Nephron (organoid): ENCODE measurements at regions not wholly inside any gene's neighbourhood (a gene's known extent, or its start where the extent isn't known, plus 50 kb on each side); places are given as distances from the start of the nearest gene placed in this dataset.

Experiments
- H3K27ac Mint-ChIP-seq, 3 experiments: 2 replicates each; pipeline ENCODE4 v1.8.0; 2020; ENCODE audit warnings: mixed read lengths in 3 of 3, mild to moderate bottlenecking in 2 of 3, moderate library complexity in 1 of 3
- H3K27me3 Mint-ChIP-seq: 2 replicates; pipeline ENCODE4 v1.8.0; 2021; ENCODE audit warnings: low read depth, mild to moderate bottlenecking, moderate library complexity, mixed read lengths
- H3K36me3 Mint-ChIP-seq: 2 replicates; pipeline ENCODE4 v1.8.0; 2020; ENCODE audit warnings: low read depth, mixed read lengths
- H3K4me1 Mint-ChIP-seq: 2 replicates; pipeline ENCODE4 v1.8.0; 2020; ENCODE audit warnings: mixed read lengths
- H3K4me3 Mint-ChIP-seq, 3 experiments: 2 replicates each; pipeline ENCODE4 v1.8.0; 2020; ENCODE audit warnings: mild to moderate bottlenecking in 3 of 3, mixed read lengths in 3 of 3, moderate library complexity in 2 of 3
- H3K9me3 Mint-ChIP-seq: 2 replicates; pipeline ENCODE4 v1.8.0; 2020; ENCODE audit warnings: mixed read lengths
- CTCF ChIP-seq, 3 experiments: fragments of 200-600 bp; sonication (generic); IDR thresholded peaks; one replicate each; pipeline ENCODE4 v1.5.0; 2021; ENCODE audit warnings: antibody characterized with exemption in 3 of 3; ENCODE audit not compliant: unreplicated experiment in 3 of 3

- Mint-ChIP-seq H3K4me3 (no peak overlapping the region), H3K9me3 (no peaks in the 10 kb centered on the region), H3K27me3 (no peaks in the 10 kb centered on the region), H3K4me1 (no peaks in the 10 kb centered on the region), H3K36me3 (no peaks in the 10 kb centered on the region), H3K27ac (no peak overlapping the region)
- TF ChIP-seq CTCF (IDR thresholded peaks at IDR 0.05; ENCODE audit: unreplicated experiment in 3 of 3): no peak
These were observed 276.0 kb downstream of the SKIDA1 start for GRCh38 chr10:21249435-21249834.

DNA sequence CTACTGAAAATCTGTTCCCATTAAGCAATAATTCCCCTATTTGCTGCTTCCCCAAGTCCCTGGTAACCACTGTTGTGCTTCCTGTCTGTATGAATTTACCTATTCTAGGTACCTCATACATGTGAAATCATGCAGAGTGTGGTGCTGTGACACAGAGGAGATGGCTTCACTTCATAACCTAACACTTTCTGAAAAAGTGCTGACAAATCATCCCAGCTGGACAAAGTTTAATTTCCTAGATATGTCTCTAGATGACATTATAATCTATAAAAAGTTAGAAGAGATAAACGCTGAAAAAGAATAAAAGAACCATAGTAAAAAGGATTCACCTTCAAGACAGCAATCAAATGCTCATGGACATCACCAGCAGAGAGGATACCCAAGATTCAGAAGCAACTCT is 277.9 kb downstream of the SKIDA1 start:
- Mint-ChIP-seq H3K4me3 (no peak overlapping the region), H3K9me3 (no peaks in the 10 kb centered on the region), H3K27me3 (no peaks in the 10 kb centered on the region), H3K27ac (no peak overlapping the region), H3K4me1 (no peaks in the 10 kb centered on the region), H3K36me3 (no peaks in the 10 kb centered on the region)
- no peak for TF ChIP-seq CTCF (IDR thresholded peaks at IDR 0.05; ENCODE audit: unreplicated experiment in 3 of 3)

DNA sequence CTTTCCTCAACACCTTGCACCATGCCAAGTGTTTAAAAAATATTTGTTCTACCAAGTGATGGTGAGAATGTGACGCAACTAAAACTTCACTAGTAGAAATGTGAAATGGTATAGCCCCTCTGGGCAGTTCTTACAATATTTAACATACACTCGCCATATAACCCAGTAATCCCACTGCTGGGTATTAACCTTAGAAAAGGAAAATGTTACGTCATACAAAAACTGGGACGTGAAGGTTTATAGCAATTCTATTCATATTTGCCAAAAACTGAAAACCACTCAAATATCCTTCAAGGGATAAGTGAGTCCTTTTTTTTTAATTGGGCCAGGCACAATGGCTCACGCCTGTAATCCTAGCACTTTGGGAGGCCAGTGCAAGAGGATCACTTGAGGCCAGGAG is 279.3 kb downstream of the SKIDA1 start:
- no peaks in the 10 kb centered on the region for H3K36me3 Mint-ChIP-seq
- no peaks in the 10 kb centered on the region for H3K9me3 Mint-ChIP-seq
- H3K27me3 Mint-ChIP-seq: no peaks in the 10 kb centered on the region
- no peak overlapping the region for H3K4me3 Mint-ChIP-seq
- H3K27ac Mint-ChIP-seq: no peak overlapping the region
- H3K4me1 Mint-ChIP-seq: peaks cover 2% of the 10 kb centered on the region
- no peak for TF ChIP-seq CTCF (IDR thresholded peaks at IDR 0.05; ENCODE audit: unreplicated experiment in 3 of 3)

DNA sequence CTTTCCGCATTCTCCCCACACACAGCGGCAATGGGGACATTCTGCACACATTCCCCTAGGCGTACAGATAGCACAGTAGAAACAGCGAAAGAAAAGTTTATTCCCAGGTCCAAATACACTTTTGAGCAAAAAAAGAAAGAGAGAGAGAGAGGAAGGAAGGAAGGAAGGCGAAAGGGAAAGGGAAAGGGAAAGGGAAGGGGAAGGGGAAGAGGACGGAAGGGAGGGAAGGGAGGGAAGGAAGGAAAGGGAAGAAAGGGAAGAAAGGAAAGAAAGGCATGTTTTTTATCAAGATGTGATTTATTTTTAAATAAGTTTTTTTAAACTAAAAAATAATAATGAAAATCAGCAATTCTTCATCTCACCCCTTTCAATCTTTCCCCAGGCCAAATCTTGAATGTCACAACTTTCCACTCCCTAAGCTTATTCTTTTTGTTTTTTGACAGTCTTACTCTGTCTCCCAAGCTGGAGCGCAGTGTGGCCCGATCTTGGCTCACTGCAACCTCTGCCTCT is 281.7 kb downstream of the SKIDA1 start:
- Mint-ChIP-seq H3K27ac (peak overlapping the region in 1 of 3 experiments; percentile 14), H3K4me3 (no peak overlapping the region), H3K9me3 (no peaks in the 10 kb centered on the region), H3K27me3 (peaks cover 3% of the 10 kb centered on the region), H3K36me3 (no peaks in the 10 kb centered on the region), H3K4me1 (peaks cover 9% of the 10 kb centered on the region)
- TF ChIP-seq CTCF (IDR thresholded peaks at IDR 0.05; ENCODE audit: unreplicated experiment in 3 of 3): no peak

DNA sequence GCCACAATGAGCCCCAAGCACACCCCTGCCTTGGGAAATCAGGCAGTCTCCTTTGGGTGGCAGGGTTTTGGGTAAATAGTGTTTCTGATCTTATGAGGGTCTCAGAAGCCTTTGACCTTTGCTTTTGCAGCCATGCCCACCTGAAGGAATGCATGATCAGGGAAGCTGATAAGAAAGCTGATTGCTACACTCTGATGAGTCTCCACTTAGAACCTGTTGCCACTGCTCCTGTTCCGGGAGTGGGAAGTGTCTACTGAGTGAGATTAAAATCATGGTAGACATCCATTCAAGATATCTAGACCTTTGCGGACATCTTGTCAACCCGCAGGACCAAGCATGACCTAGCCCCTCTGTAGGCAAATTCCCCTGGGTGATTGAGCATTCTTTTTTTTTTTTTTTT is 282.6 kb downstream of the SKIDA1 start:
- no peak for TF ChIP-seq CTCF (IDR thresholded peaks at IDR 0.05; ENCODE audit: unreplicated experiment in 3 of 3)
- no peak overlapping the region for H3K4me3 Mint-ChIP-seq
- H3K4me1 Mint-ChIP-seq: peaks cover 9% of the 10 kb centered on the region
- H3K27ac Mint-ChIP-seq: no peak overlapping the region
- H3K36me3 Mint-ChIP-seq: no peaks in the 10 kb centered on the region
- peaks cover 3% of the 10 kb centered on the region for H3K27me3 Mint-ChIP-seq
- H3K9me3 Mint-ChIP-seq: no peaks in the 10 kb centered on the region

- no peak for TF ChIP-seq CTCF (IDR thresholded peaks at IDR 0.05; ENCODE audit: unreplicated experiment in 3 of 3)
- Mint-ChIP-seq H3K27ac (no peak overlapping the region), H3K36me3 (no peaks in the 10 kb centered on the region), H3K27me3 (peaks cover 3% of the 10 kb centered on the region), H3K9me3 (no peaks in the 10 kb centered on the region), H3K4me1 (peaks cover 9% of the 10 kb centered on the region), H3K4me3 (no peak overlapping the region)
These were observed 286.8 kb downstream of the SKIDA1 start for GRCh38 chr10:21238717-21239116.
